H9 (cell line): ENCODE measurements at regions not wholly inside any gene's neighbourhood (a gene's known extent, or its start where the extent isn't known, plus 50 kb on each side); places are given as distances from the start of the nearest gene placed in this dataset.

Experiments used
- DNase-seq: peaks from one replicate; pipeline ENCODE4 v3.0.0-alpha.2; 2017
- H2AFZ ChIP-seq: one replicate; pipeline ENCODE4 v1.6.1; 2013; ENCODE audit warnings: mild to moderate bottlenecking, low read length, control low read depth, moderate library complexity
- H2AK5ac ChIP-seq: 2 replicates; pipeline ENCODE4 v1.6.1; 2013; ENCODE audit warnings: low read length, control low read depth, mixed read lengths; ENCODE audit not compliant: insufficient read length
- H2BK120ac ChIP-seq: one replicate; pipeline ENCODE4 v1.6.1; 2013; ENCODE audit warnings: low read depth, mild to moderate bottlenecking, low read length, control low read depth, inconsistent platforms; ENCODE audit not compliant: poor library complexity, severe bottlenecking
- H2BK12ac ChIP-seq: 2 replicates; pipeline ENCODE4 v1.6.1; 2013; ENCODE audit warnings: low read length, control low read depth, mixed read lengths, low read depth; ENCODE audit not compliant: insufficient read length
- H2BK15ac ChIP-seq: 2 replicates; pipeline ENCODE4 v1.6.1; 2013; ENCODE audit warnings: low read depth, low read length, control low read depth
- H2BK20ac ChIP-seq: one replicate; pipeline ENCODE4 v1.6.1; 2013; ENCODE audit warnings: low read depth, mild to moderate bottlenecking, low read length, control low read depth, inconsistent platforms; ENCODE audit not compliant: poor library complexity, severe bottlenecking
- H2BK5ac ChIP-seq: 2 replicates; pipeline ENCODE4 v1.6.1; 2013; ENCODE audit warnings: low read length, control low read depth, mixed read lengths; ENCODE audit not compliant: insufficient read length
- H3K14ac ChIP-seq: 2 replicates; pipeline ENCODE4 v1.6.1; 2013; ENCODE audit warnings: low read length, control low read depth; ENCODE audit not compliant: insufficient read depth
- H3K18ac ChIP-seq: 2 replicates; pipeline ENCODE4 v1.6.1; 2013; ENCODE audit warnings: low read depth, mild to moderate bottlenecking, mixed read lengths, low read length, control low read depth; ENCODE audit not compliant: insufficient read length
- H3K23ac ChIP-seq: 2 replicates; pipeline ENCODE4 v1.6.1; 2013; ENCODE audit warnings: low read length, control low read depth, mixed read lengths, low read depth; ENCODE audit not compliant: insufficient read length
- H3K23me2 ChIP-seq: 2 replicates; pipeline ENCODE4 v1.6.1; 2013; ENCODE audit warnings: low read depth, mild to moderate bottlenecking, mixed read lengths, low read length, control low read depth; ENCODE audit not compliant: insufficient read length, poor library complexity, severe bottlenecking
- H3K27ac ChIP-seq: 2 replicates; pipeline ENCODE4 v1.5.1; 2013; ENCODE audit warnings: low read length, control low read depth, mixed read lengths, low read depth; ENCODE audit not compliant: insufficient read length
- H3K27me3 ChIP-seq: 2 replicates; pipeline ENCODE4 v1.6.1; 2013; ENCODE audit warnings: low read length, control low read depth, inconsistent platforms; ENCODE audit not compliant: insufficient read depth
- H3K4ac ChIP-seq: 2 replicates; pipeline ENCODE4 v1.6.1; 2013; ENCODE audit warnings: low read depth, mild to moderate bottlenecking, control low read depth, inconsistent platforms, low read length, moderate library complexity
- H3K4me1 ChIP-seq: 2 replicates; pipeline ENCODE4 v1.6.1; 2013; ENCODE audit warnings: low read length, control low read depth, inconsistent platforms; ENCODE audit not compliant: insufficient read depth
- H3K4me2 ChIP-seq: 2 replicates; pipeline ENCODE4 v1.6.1; 2013; ENCODE audit warnings: low read length, control low read depth, mixed read lengths; ENCODE audit not compliant: insufficient read length, insufficient read depth
- H3K56ac ChIP-seq: 2 replicates; pipeline ENCODE4 v1.6.1; 2013; ENCODE audit warnings: low read depth, mild to moderate bottlenecking, mixed read lengths, low read length, control low read depth; ENCODE audit not compliant: insufficient read length
- H3K79me1 ChIP-seq: 2 replicates; pipeline ENCODE4 v1.6.1; 2013; ENCODE audit warnings: low read depth, mild to moderate bottlenecking, moderate library complexity, low read length, control low read depth, inconsistent platforms; ENCODE audit not compliant: insufficient read depth, poor library complexity, severe bottlenecking
- H3K79me2 ChIP-seq: 2 replicates; pipeline ENCODE4 v1.6.1; 2013; ENCODE audit warnings: low read length, control low read depth, inconsistent platforms; ENCODE audit not compliant: insufficient read depth
- H3K9ac ChIP-seq: 2 replicates; pipeline ENCODE4 v1.6.1; 2013; ENCODE audit warnings: low read length, control low read depth, mixed read lengths; ENCODE audit not compliant: insufficient read length; ENCODE audit errors: extremely low read depth
- H3K9me3 ChIP-seq: one replicate; pipeline ENCODE4 v1.6.1; 2013; ENCODE audit warnings: low read depth, low read length, inconsistent platforms; ENCODE audit not compliant: control insufficient read depth
- H3T11ph ChIP-seq: one replicate; pipeline ENCODE4 v1.6.1; 2013; ENCODE audit warnings: mild to moderate bottlenecking, low read length, control low read depth, inconsistent platforms
- H4K20me1 ChIP-seq: one replicate; pipeline ENCODE4 v1.6.1; 2013; ENCODE audit not compliant: control insufficient read depth, insufficient read length, insufficient read depth
- H4K5ac ChIP-seq: 2 replicates; pipeline ENCODE4 v1.6.1; 2013; ENCODE audit warnings: low read depth, mild to moderate bottlenecking, mixed read lengths, low read length, control low read depth; ENCODE audit not compliant: insufficient read length
- H4K8ac ChIP-seq: replicated peaks from 2 replicates; pipeline ENCODE4 v1.6.1; 2013; ENCODE audit warnings: low read length, control low read depth, mixed read lengths, low read depth; ENCODE audit not compliant: insufficient read length
- H4K91ac ChIP-seq: 2 replicates; pipeline ENCODE4 v1.6.1; 2013; ENCODE audit warnings: low read depth, mild to moderate bottlenecking, moderate library complexity, mixed read lengths, low read length, control low read depth; ENCODE audit not compliant: insufficient read length
- H3K27ac Mint-ChIP-seq, 3 experiments: 2 replicates in 2 of 3; 3 replicates in 1 of 3; pipeline ENCODE4 v1.8.0; 2020 to 2021; ENCODE audit warnings: mixed read lengths in 3 of 3, mild to moderate bottlenecking in 1 of 3, moderate library complexity in 1 of 3
- H3K27me3 Mint-ChIP-seq: 2 replicates; pipeline ENCODE4 v1.8.0; 2021; ENCODE audit warnings: low read depth, mild to moderate bottlenecking, moderate library complexity, mixed read lengths
- H3K36me3 Mint-ChIP-seq, 3 experiments: 2 replicates in 2 of 3; 3 replicates in 1 of 3; pipeline ENCODE4 v1.8.0; 2020 to 2021; ENCODE audit warnings: low read depth in 3 of 3, mixed read lengths in 3 of 3; ENCODE audit not compliant: insufficient read depth in 1 of 3
- H3K4me1 Mint-ChIP-seq, 2 experiments: 2 replicates each; pipeline ENCODE4 v1.8.0; 2020; ENCODE audit warnings: mixed read lengths in 2 of 2
- H3K4me3 Mint-ChIP-seq, 2 experiments: 2 replicates in 1 of 2; 3 replicates in 1 of 2; pipeline ENCODE4 v1.8.0; 2020 to 2021; ENCODE audit warnings: mild to moderate bottlenecking in 2 of 2, mixed read lengths in 2 of 2, moderate library complexity in 1 of 2
- H3K9me3 Mint-ChIP-seq, 2 experiments: 2 replicates in 1 of 2; 3 replicates in 1 of 2; pipeline ENCODE4 v1.8.0; 2020; ENCODE audit warnings: mild to moderate bottlenecking in 2 of 2, mixed read lengths in 2 of 2, moderate library complexity in 1 of 2
- CTCF ChIP-seq: fragments of 200-600 bp; sonication (generic); conservative IDR thresholded peaks from 3 replicates; pipeline ENCODE4 v1.8.0; 2021; ENCODE audit warnings: antibody characterized with exemption, mild to moderate bottlenecking
- WGBS: extraction: QIAGEN DNeasy Blood & Tissue Kit; methylation state at CpG from one replicate; pipeline ENCODE4 v1.1.7; 2013; ENCODE audit warnings: missing lambda C conversion rate, low lambda C conversion rate, mixed read lengths; ENCODE audit not compliant: insufficient read length; ENCODE audit errors: extremely low coverage; 5-methylcytosine and 5-hydroxymethylcytosine counted together

- Histone ChIP-seq H3K14ac (no peak overlapping the region), H2BK12ac (no peak overlapping the region), H3K79me2 (no peaks in the 10 kb centered on the region), H3T11ph (no peak overlapping the region), H4K8ac (no peak overlapping the region), H2BK5ac (no peak overlapping the region), H2BK120ac (no peak overlapping the region), H3K9ac (no peak overlapping the region), H3K18ac (no peak overlapping the region), H3K56ac (no peak overlapping the region), H2BK20ac (no peak overlapping the region), H3K27me3 (no peaks in the 10 kb centered on the region), H2AK5ac (no peak overlapping the region), H3K23me2 (no peaks in the 10 kb centered on the region), H3K4me1 (no peaks in the 10 kb centered on the region), H2AFZ (no peak overlapping the region), H4K91ac (no peak overlapping the region), H3K79me1 (no peaks in the 10 kb centered on the region), H3K9me3 (no peaks in the 10 kb centered on the region), H3K23ac (no peak overlapping the region), H4K20me1 (no peaks in the 10 kb centered on the region), H3K27ac (no peak overlapping the region), H4K5ac (no peak overlapping the region), H2BK15ac (no peak overlapping the region), H3K4ac (no peak overlapping the region), H3K4me2 (no peak overlapping the region)
- DNase-seq, result no peak
- Mint-ChIP-seq H3K9me3 (no peaks in the 10 kb centered on the region), H3K4me1 (peaks cover 0 to 5% of the 10 kb centered on the region in 2 experiments; a peak in 2 of 4 replicates), H3K27me3 (no peaks in the 10 kb centered on the region), H3K36me3 (peaks cover 0 to 14% (median 13%) of the 10 kb centered on the region in 3 experiments; a peak in 4 of 7 replicates), H3K27ac (no peak overlapping the region), H3K4me3 (no peak overlapping the region)
- TF ChIP-seq CTCF, result no peak
- WGBS, result no CpG with 5 or more reads among the region's 5 CpGs
Measured at GRCh38 chr3:62970648-62971047, 95.4 kb upstream of the CADPS start.
